Sigmoid colon (tissue), 6 donors: ENCODE measurements at regions not wholly inside any gene's neighbourhood (a gene's known extent, or its start where the extent isn't known, plus 50 kb on each side); places are given as distances from the start of the nearest gene placed in this dataset.
A peak's percentile ranks its signal among the peaks of the same experiment; 100 is the strongest.

Experiments
- DNase-seq: peaks from one replicate; pipeline ENCODE4 v3.0.0-alpha.2; 2019
- H3K27ac ChIP-seq, 4 donors: fragments of 200-600 bp; sonication (generic); one replicate each; pipeline ENCODE4 v1.5.1; 2016 to 2019; ENCODE audit warnings: mild to moderate bottlenecking in 1 of 4
- H3K27me3 ChIP-seq, 3 donors: fragments of 200-600 bp; sonication (generic); one replicate each; pipeline ENCODE4 v1.5.1; 2019; ENCODE audit warnings: mild to moderate bottlenecking in 1 of 3
- H3K36me3 ChIP-seq, 4 donors: fragments of 200-600 bp; sonication (generic); one replicate each; pipeline ENCODE4 v1.5.1; 2016 to 2019
- H3K4me1 ChIP-seq, 4 donors: fragments of 200-600 bp; sonication (generic); one replicate each; pipeline ENCODE4 v1.5.1; 2017 to 2019
- H3K4me3 ChIP-seq, 4 donors: fragments of 200-600 bp; sonication (generic); one replicate each; pipeline ENCODE4 v1.5.1; 2017 to 2019; ENCODE audit warnings: mild to moderate bottlenecking in 2 of 4, moderate library complexity in 1 of 4
- H3K9me3 ChIP-seq, 4 donors: fragments of 200-600 bp in 3 of 4; sonication (generic) in 3 of 4; one replicate each; pipeline versions ENCODE4 v1.5.1 to v1.6.1; 2013 to 2019
- EP300 ChIP-seq, 4 donors: sonication (generic); formaldehyde crosslinking; IDR thresholded peaks; one replicate each; pipeline ENCODE4 v1.6.1; 2017; ENCODE audit warnings: antibody characterized with exemption in 4 of 4
- POLR2A ChIP-seq, 2 donors: fragments of 450-650 bp; IDR thresholded peaks; one replicate each; pipeline ENCODE4 v1.6.1; 2016; ENCODE audit warnings: antibody characterized with exemption in 2 of 2, mild to moderate bottlenecking in 2 of 2, moderate library complexity in 2 of 2
- POLR2AphosphoS5 ChIP-seq, 4 donors: sonication (generic); formaldehyde crosslinking; IDR thresholded peaks; one replicate each; pipeline ENCODE4 v1.6.1; 2017; ENCODE audit warnings: antibody characterized with exemption in 4 of 4
- WGBS, 2 donors: extraction: QIAGEN DNeasy Blood & Tissue Kit; methylation state at CpG; one replicate each; pipeline ENCODE4 v1.1.7; 2013; 5-methylcytosine and 5-hydroxymethylcytosine counted together
- intact Hi-C: fragments of 100-400 bp; cut with DNase I; formaldehyde crosslinking; loops from one replicate; pipeline ENCODE4 v1.15.1; 2023
- TF ChIP-seq, protein P1 (sequence below), 4 experiments: fragments of 450-650 bp in 3 of 4; fragments of 200-600 bp in 1 of 4; IDR thresholded peaks; one replicate each; pipeline ENCODE4 v1.5.1; 2016 to 2019; ENCODE audit warnings: antibody characterized with exemption in 4 of 4, mild to moderate bottlenecking in 3 of 4, moderate library complexity in 2 of 4
- donor health status: healthy with polysubstance abuse.
- donor health status: healthy.

DNA sequence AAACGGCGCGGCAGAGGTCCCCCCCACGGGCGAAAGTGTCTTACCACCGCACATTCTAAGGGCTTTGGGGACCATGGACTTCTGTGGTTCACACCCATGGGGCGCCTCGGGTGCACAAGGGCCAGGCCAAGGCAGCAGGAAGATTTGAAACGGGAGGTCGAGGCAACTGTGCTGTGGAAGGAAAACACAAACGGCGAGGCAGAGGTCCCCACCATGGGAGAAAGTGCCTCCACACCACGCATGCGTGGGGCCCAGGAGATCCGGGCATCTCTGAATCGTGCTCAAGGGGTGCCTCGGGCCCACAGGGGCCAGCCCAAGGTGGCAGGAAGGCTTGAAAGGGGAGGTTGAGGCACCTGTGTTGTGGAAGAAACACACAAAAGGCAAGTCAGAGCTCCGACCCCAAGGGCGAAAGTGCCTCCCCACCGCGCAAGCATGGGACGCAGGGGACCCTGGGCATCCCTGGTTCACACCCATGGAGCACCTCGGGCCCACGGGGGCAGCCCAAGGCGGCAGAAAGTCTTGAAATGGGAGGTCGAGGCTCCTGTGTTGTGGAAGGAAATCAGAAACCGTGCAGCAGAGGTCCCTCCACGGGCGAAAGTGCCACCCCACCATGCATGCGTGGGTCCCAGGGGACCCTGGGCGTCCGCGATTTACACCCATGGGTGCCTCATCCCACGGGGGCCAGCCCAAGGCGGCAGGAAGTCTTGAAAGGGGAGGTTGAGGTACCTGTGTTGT, 371.0 kb downstream of the ALG10 start:
- TF ChIP-seq, protein P1, sequence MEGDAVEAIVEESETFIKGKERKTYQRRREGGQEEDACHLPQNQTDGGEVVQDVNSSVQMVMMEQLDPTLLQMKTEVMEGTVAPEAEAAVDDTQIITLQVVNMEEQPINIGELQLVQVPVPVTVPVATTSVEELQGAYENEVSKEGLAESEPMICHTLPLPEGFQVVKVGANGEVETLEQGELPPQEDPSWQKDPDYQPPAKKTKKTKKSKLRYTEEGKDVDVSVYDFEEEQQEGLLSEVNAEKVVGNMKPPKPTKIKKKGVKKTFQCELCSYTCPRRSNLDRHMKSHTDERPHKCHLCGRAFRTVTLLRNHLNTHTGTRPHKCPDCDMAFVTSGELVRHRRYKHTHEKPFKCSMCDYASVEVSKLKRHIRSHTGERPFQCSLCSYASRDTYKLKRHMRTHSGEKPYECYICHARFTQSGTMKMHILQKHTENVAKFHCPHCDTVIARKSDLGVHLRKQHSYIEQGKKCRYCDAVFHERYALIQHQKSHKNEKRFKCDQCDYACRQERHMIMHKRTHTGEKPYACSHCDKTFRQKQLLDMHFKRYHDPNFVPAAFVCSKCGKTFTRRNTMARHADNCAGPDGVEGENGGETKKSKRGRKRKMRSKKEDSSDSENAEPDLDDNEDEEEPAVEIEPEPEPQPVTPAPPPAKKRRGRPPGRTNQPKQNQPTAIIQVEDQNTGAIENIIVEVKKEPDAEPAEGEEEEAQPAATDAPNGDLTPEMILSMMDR (IDR thresholded peaks at IDR 0.05) = no peak
- TF ChIP-seq EP300 (IDR thresholded peaks at IDR 0.05) = no peak
- TF ChIP-seq POLR2AphosphoS5 (IDR thresholded peaks at IDR 0.05) = no peak
- TF ChIP-seq POLR2A (IDR thresholded peaks at IDR 0.05) = no peak
- 65 to 70% methylated on average over 35 of the region's 35 CpGs for WGBS, 2 donors
- H3K27ac ChIP-seq = no peak overlapping the region
- H3K36me3 ChIP-seq = no peaks in the 10 kb centered on the region
- H3K4me1 ChIP-seq = no peaks in the 10 kb centered on the region
- intact Hi-C loops = no loop called here
- H3K27me3 ChIP-seq = peaks cover 0 to 20% (median 0%) of the 10 kb centered on the region in 3 donors
- peak; percentile 49 for DNase-seq
- H3K9me3 ChIP-seq = peaks cover 0 to 31% (median 2%) of the 10 kb centered on the region in 4 donors
- H3K4me3 ChIP-seq = no peak overlapping the region

DNA sequence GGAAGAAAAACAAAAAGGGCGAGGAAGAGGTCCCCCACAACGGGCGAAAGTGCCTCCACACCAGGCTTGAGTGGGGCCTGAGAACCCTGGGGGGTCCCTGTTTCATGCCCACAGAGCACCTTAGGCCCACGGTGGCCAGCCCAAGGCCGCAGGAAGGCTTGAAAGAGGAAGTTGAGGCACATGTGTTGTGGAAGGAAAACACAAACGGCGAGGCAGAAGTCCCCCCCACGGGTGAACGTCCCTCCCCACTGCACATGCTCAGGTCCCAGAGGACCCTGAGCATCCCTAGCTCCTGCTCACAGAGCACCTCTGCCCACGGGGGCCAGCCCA, 371.5 kb downstream of the ALG10 start:
- DNase-seq = no peak
- Histone ChIP-seq H3K36me3 (no peaks in the 10 kb centered on the region), H3K4me3 (no peak overlapping the region), H3K27me3 (peaks cover 0 to 16% (median 0%) of the 10 kb centered on the region in 3 donors), H3K27ac (no peak overlapping the region), H3K4me1 (no peaks in the 10 kb centered on the region), H3K9me3 (peaks cover 0 to 29% (median 4%) of the 10 kb centered on the region in 4 donors)
- TF ChIP-seq EP300 (IDR thresholded peaks at IDR 0.05) (no peak), POLR2A (IDR thresholded peaks at IDR 0.05) (no peak), POLR2AphosphoS5 (IDR thresholded peaks at IDR 0.05) (no peak)
- TF ChIP-seq, protein P1 (IDR thresholded peaks at IDR 0.05) = no peak
- intact Hi-C loops = no loop called here
- WGBS, 2 donors = 68 to 69% methylated on average over 10 of the region's 10 CpGs

DNA sequence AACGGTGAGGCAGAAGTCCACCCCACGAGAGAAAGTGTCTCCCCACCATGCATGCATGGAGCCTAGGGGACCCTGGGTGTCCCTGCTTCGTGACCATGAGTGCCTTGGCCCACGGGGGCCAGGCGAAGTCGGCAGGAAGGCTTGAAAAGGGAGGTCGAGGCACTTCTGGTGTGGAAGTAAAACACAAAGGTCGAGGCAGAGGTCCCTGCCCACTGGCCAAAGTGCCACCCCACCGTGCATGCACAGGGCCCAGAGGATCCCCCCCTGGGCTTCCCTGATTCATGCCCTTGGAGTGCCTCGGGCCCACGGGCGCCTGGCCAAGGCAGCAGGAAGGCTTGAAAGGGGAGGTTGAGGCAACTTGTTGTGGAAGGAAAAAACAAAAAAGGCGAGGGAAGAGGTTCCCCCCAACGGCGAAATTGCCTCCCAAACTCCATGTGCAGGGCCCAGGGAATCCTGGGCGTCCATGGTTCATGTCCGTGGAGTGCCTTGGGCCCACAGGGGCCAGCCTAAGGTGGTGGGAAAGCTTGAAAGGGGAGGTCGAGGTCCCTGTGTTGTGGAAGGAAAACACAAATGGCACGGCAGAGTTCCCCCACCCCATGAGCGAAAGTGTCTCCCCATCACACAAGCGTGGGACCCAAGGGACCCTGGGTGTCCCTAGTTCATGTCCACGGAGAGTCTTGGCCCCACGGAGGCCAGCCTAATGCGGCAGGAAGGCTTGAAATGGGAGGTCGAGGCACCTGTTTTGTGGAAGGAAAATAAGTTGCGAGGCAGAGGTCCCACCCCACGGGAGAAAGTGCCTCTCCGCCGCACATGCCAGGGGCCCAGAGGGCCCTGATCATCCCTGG, 372.1 kb downstream of the ALG10 start:
- Histone ChIP-seq H3K27ac (no peak overlapping the region), H3K36me3 (no peaks in the 10 kb centered on the region), H3K4me1 (no peaks in the 10 kb centered on the region), H3K9me3 (peaks cover 0 to 29% (median 4%) of the 10 kb centered on the region in 4 donors), H3K27me3 (peaks cover 0 to 16% (median 0%) of the 10 kb centered on the region in 3 donors), H3K4me3 (no peak overlapping the region)
- intact Hi-C loops = no loop called here
- 65% methylated on average over 29 of the region's 29 CpGs for WGBS, 2 donors
- TF ChIP-seq EP300 (IDR thresholded peaks at IDR 0.05) (no peak), POLR2AphosphoS5 (IDR thresholded peaks at IDR 0.05) (no peak), POLR2A (IDR thresholded peaks at IDR 0.05) (no peak)
- TF ChIP-seq, protein P1 (IDR thresholded peaks at IDR 0.05) = no peak
- peak; percentile 57 for DNase-seq

DNA sequence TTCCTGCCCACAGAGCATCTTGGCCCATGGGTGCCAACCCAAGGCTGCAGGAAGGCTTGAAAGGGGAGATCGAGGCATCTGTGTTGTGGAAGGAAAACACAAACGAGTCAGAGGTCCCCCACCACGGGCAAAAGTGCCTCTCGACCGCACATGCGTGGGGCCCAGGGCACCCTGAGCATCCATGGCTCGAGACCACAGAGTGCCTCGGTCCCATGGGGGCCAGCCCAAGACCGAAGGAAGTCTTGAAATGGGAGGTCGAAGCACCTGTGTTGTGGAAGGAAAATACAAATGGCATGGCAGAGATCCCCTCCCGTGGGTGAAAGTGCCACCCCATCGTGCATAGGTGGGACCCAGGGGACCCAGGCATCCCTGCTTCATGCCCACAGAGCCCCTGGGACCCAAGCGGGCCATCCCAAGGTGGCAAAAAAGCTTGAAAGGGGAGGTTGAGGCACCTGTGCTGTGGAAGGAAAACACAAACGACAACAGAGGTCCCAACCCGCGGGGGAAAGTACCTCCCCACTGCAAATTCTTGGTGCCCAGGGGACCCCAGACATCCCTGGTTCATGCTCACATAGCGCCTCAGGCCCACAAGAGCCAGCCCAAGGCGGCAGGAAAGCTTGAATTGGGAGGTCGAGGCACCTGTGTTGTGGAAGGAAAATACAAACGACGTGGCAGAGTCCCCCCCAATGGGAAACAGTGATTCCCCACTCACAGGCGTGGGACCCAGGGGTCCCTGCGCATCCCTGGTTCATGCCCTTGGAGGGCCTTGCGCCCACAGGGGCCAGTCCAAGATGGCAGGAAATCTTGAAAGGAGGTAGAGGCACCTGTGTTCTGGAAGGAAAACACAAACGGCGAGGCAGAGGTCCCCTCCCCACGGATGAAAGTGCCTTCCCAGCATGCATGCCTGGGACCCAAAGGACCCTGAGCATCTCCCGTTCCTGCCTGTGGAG, 373.0 kb downstream of the ALG10 start:
- no peaks in the 10 kb centered on the region for H3K4me1 ChIP-seq
- TF ChIP-seq EP300 (IDR thresholded peaks at IDR 0.05) (no peak), POLR2AphosphoS5 (IDR thresholded peaks at IDR 0.05) (no peak), POLR2A (IDR thresholded peaks at IDR 0.05) (no peak)
- TF ChIP-seq, protein P1 (IDR thresholded peaks at IDR 0.05) = no peak
- H3K27ac ChIP-seq = no peak overlapping the region
- peak; percentile 46 for DNase-seq
- peaks cover 0 to 29% (median 4%) of the 10 kb centered on the region in 4 donors for H3K9me3 ChIP-seq
- H3K4me3 ChIP-seq = no peak overlapping the region
- WGBS, 2 donors = 69 to 70% methylated on average over 28 of the region's 28 CpGs
- no peaks in the 10 kb centered on the region for H3K36me3 ChIP-seq
- peaks cover 0 to 11% (median 0%) of the 10 kb centered on the region in 3 donors for H3K27me3 ChIP-seq
- intact Hi-C loops = no loop called here
